ENCODE measurements at regions not wholly inside any gene's neighbourhood (a gene's known extent, or its start where the extent isn't known, plus 50 kb on each side); places are given as distances from the start of the nearest gene placed in this dataset.

GRCh38 chr10:129391464-129391863 is 75.6 kb upstream of the MGMT start:
- no peak for DNase-seq

GRCh38 chr10:129392855-129393254 is 74.2 kb upstream of the MGMT start:
- DNase-seq = no peak

- DNase-seq = no peak
Observed at GRCh38 chr10:129393812-129394211, 73.2 kb upstream of the MGMT start.

- DNase-seq = no peak
Observed at GRCh38 chr10:129394518-129395328, 72.3 kb upstream of the MGMT start.

GRCh38 chr10:129396021-129396722 is 70.9 kb upstream of the MGMT start:
- no peak for DNase-seq

- no peak for DNase-seq
Observed at GRCh38 chr10:129397198-129397974, 69.7 kb upstream of the MGMT start.

GRCh38 chr10:129398711-129399141 is 68.3 kb upstream of the MGMT start:
- peak; percentile 8 to 15 for DNase-seq

GRCh38 chr10:129400426-129400825 is 66.6 kb upstream of the MGMT start:
- DNase-seq = no peak

GRCh38 chr10:129402459-129402858 is 64.6 kb upstream of the MGMT start:
- DNase-seq = no peak

- DNase-seq = no peak
Observed at GRCh38 chr10:129404091-129404490, 63.0 kb upstream of the MGMT start.

GRCh38 chr10:129405389-129405788 is 61.7 kb upstream of the MGMT start:
- no peak for DNase-seq

- DNase-seq = no peak
Observed at GRCh38 chr10:129410688-129411392, 56.2 kb upstream of the MGMT start.

- DNase-seq = no peak
Observed at GRCh38 chr10:129411393-129411705, 55.7 kb upstream of the MGMT start.

GRCh38 chr10:129411772-129412171 is 55.3 kb upstream of the MGMT start:
- no peak for DNase-seq

- DNase-seq = no peak
Observed at GRCh38 chr10:129413024-129413423, 54.0 kb upstream of the MGMT start.

- no peak for DNase-seq
Observed at GRCh38 chr10:129415215-129416140, 51.6 kb upstream of the MGMT start.

GRCh38 chr10:129416155-129416554 is 50.9 kb upstream of the MGMT start:
- no peak for DNase-seq

GRCh38 chr10:129416956-129417765 is 49.9 kb upstream of the MGMT start:
- DNase-seq = peak; percentile 19 to 26
